Memory B cell (primary cell): ENCODE measurements at regions not wholly inside any gene's neighbourhood (a gene's known extent, or its start where the extent isn't known, plus 50 kb on each side); places are given as distances from the start of the nearest gene placed in this dataset.

ENCODE experiments used
- ATAC-seq: fragments of 150-1000 bp; cut with Tn5 transposase; 2 replicates; pipeline ENCODE4 v1.10.0; 2021; ENCODE audit warnings: low read depth, mild to moderate bottlenecking, moderate library complexity
- DNase-seq, 2 donors: peaks; one replicate each; pipeline ENCODE4 v3.0.0; 2022; ENCODE audit warnings: low spot score in 2 of 2
- H3K27ac Mint-ChIP-seq: one replicate; pipeline ENCODE4 v1.8.0; 2022; ENCODE audit warnings: mild to moderate bottlenecking, moderate library complexity, mixed read lengths
- H3K27me3 Mint-ChIP-seq: one replicate; pipeline ENCODE4 v1.8.0; 2022; ENCODE audit warnings: mixed read lengths
- H3K36me3 Mint-ChIP-seq: one replicate; pipeline ENCODE4 v1.8.0; 2022; ENCODE audit warnings: mild to moderate bottlenecking, mixed read lengths
- H3K4me1 Mint-ChIP-seq: one replicate; pipeline ENCODE4 v1.8.0; 2022; ENCODE audit warnings: mixed read lengths
- H3K4me3 Mint-ChIP-seq: one replicate; pipeline ENCODE4 v1.8.0; 2022; ENCODE audit warnings: mild to moderate bottlenecking, moderate library complexity, mixed read lengths
- H3K9me3 Mint-ChIP-seq: one replicate; pipeline ENCODE4 v1.8.0; 2022; ENCODE audit warnings: mixed read lengths

GRCh38 chr6:130766239-130767144 lies 60.7 kb upstream of the SMLR1 start:
- H3K9me3 Mint-ChIP-seq, result no peaks in the 10 kb centered on the region
- H3K4me1 Mint-ChIP-seq, result no peaks in the 10 kb centered on the region
- ATAC-seq, result no peak
- H3K27me3 Mint-ChIP-seq, result peaks cover 4% of the 10 kb centered on the region
- no peak overlapping the region for H3K27ac Mint-ChIP-seq
- no peaks in the 10 kb centered on the region for H3K36me3 Mint-ChIP-seq
- no peak overlapping the region for H3K4me3 Mint-ChIP-seq
- no peak for DNase-seq

GRCh38 chr6:130769861-130770260 lies 57.3 kb upstream of the SMLR1 start:
- H3K27me3 Mint-ChIP-seq, result no peaks in the 10 kb centered on the region
- H3K27ac Mint-ChIP-seq, result no peak overlapping the region
- H3K9me3 Mint-ChIP-seq, result no peaks in the 10 kb centered on the region
- H3K4me3 Mint-ChIP-seq, result no peak overlapping the region
- H3K4me1 Mint-ChIP-seq, result no peaks in the 10 kb centered on the region
- no peak for DNase-seq
- no peak for ATAC-seq
- no peaks in the 10 kb centered on the region for H3K36me3 Mint-ChIP-seq

- no peak overlapping the region for H3K27ac Mint-ChIP-seq
- no peak overlapping the region for H3K4me3 Mint-ChIP-seq
- no peak for DNase-seq
- ATAC-seq, result no peak
- H3K9me3 Mint-ChIP-seq, result no peaks in the 10 kb centered on the region
- no peaks in the 10 kb centered on the region for H3K27me3 Mint-ChIP-seq
- no peaks in the 10 kb centered on the region for H3K4me1 Mint-ChIP-seq
- H3K36me3 Mint-ChIP-seq, result no peaks in the 10 kb centered on the region
Measured at GRCh38 chr6:130771741-130772140, 55.5 kb upstream of the SMLR1 start.

GRCh38 chr6:130773860-130774259 lies 53.3 kb upstream of the SMLR1 start:
- no peaks in the 10 kb centered on the region for H3K36me3 Mint-ChIP-seq
- no peak for DNase-seq
- peaks cover 1% of the 10 kb centered on the region for H3K27me3 Mint-ChIP-seq
- no peaks in the 10 kb centered on the region for H3K9me3 Mint-ChIP-seq
- H3K4me3 Mint-ChIP-seq, result no peak overlapping the region
- ATAC-seq, result no peak
- H3K27ac Mint-ChIP-seq, result no peak overlapping the region
- H3K4me1 Mint-ChIP-seq, result peaks cover 2% of the 10 kb centered on the region

- Mint-ChIP-seq H3K4me3 (no peak overlapping the region), H3K36me3 (no peaks in the 10 kb centered on the region), H3K9me3 (no peaks in the 10 kb centered on the region), H3K27me3 (peaks cover 1% of the 10 kb centered on the region), H3K27ac (no peak overlapping the region), H3K4me1 (peaks cover 2% of the 10 kb centered on the region)
- DNase-seq, result no peak
- no peak for ATAC-seq
Measured at GRCh38 chr6:130775411-130776012, 51.7 kb upstream of the SMLR1 start.

- Mint-ChIP-seq H3K4me1 (peaks cover 2% of the 10 kb centered on the region), H3K4me3 (no peak overlapping the region), H3K9me3 (no peaks in the 10 kb centered on the region), H3K27me3 (peaks cover 1% of the 10 kb centered on the region), H3K36me3 (no peaks in the 10 kb centered on the region), H3K27ac (no peak overlapping the region)
- ATAC-seq, result no peak
- DNase-seq, result no peak
Measured at GRCh38 chr6:130776287-130776925, 50.8 kb upstream of the SMLR1 start.
